ENCODE measurements at regions not wholly inside any gene's neighbourhood (a gene's known extent, or its start where the extent isn't known, plus 50 kb on each side); places are given as distances from the start of the nearest gene placed in this dataset.

DNA sequence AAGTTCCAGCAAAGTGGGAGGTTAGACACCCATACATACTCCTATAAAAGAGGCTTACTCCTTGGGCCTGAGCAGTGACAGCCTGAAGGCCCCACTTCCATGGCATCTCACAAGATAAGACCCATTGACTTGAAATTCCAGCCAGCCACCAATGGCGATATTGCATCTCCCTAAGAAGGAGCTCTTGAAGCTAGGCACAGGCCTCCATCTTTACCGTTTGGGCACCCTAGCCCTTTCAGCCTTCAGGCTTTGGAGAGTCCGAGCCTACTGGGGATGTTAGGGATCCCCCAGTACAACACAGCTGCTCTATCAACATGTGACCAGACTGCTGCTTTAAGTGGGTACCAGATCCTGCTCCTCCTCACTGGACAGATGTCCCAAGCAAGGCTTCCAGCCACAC is 189.5 kb downstream of the MAGEE1 start:
- TF ChIP-seq, protein P1, sequence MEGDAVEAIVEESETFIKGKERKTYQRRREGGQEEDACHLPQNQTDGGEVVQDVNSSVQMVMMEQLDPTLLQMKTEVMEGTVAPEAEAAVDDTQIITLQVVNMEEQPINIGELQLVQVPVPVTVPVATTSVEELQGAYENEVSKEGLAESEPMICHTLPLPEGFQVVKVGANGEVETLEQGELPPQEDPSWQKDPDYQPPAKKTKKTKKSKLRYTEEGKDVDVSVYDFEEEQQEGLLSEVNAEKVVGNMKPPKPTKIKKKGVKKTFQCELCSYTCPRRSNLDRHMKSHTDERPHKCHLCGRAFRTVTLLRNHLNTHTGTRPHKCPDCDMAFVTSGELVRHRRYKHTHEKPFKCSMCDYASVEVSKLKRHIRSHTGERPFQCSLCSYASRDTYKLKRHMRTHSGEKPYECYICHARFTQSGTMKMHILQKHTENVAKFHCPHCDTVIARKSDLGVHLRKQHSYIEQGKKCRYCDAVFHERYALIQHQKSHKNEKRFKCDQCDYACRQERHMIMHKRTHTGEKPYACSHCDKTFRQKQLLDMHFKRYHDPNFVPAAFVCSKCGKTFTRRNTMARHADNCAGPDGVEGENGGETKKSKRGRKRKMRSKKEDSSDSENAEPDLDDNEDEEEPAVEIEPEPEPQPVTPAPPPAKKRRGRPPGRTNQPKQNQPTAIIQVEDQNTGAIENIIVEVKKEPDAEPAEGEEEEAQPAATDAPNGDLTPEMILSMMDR (IDR thresholded peaks at IDR 0.05), result no peak
- TF ChIP-seq POLR2AphosphoS5 (IDR thresholded peaks at IDR 0.05), result no peak
- no peak for TF ChIP-seq POLR2A (IDR thresholded peaks at IDR 0.05)
